ENCODE measurements at regions not wholly inside any gene's neighbourhood (a gene's known extent, or its start where the extent isn't known, plus 50 kb on each side); places are given as distances from the start of the nearest gene placed in this dataset.

- no peak for DNase-seq
These were observed 430.9 kb downstream of the IRX2 start for GRCh38 chr5:2320611-2321010.

- no peak for DNase-seq
These were observed 433.9 kb downstream of the IRX2 start for GRCh38 chr5:2317540-2317939.

GRCh38 chr5:2311851-2312250 lies 429.1 kb upstream of the IRX4 start:
- no peak for DNase-seq

- no peak for DNase-seq
These were observed 428.2 kb upstream of the IRX4 start for GRCh38 chr5:2310946-2311345.

- no peak for DNase-seq
These were observed 424.9 kb upstream of the IRX4 start for GRCh38 chr5:2307631-2308030.

- DNase-seq = no peak
These were observed 424.0 kb upstream of the IRX4 start for GRCh38 chr5:2306711-2307110.

- no peak for DNase-seq
These were observed 420.8 kb upstream of the IRX4 start for GRCh38 chr5:2303431-2304100.

- DNase-seq = no peak
These were observed 419.4 kb upstream of the IRX4 start for GRCh38 chr5:2302169-2302568.

- no peak for DNase-seq
These were observed 418.3 kb upstream of the IRX4 start for GRCh38 chr5:2300861-2301574.

GRCh38 chr5:2300421-2300820 lies 417.7 kb upstream of the IRX4 start:
- no peak for DNase-seq

GRCh38 chr5:2299388-2300220 lies 416.9 kb upstream of the IRX4 start:
- DNase-seq = no peak

GRCh38 chr5:2298781-2299180 lies 416.1 kb upstream of the IRX4 start:
- no peak for DNase-seq

- DNase-seq = no peak
These were observed 415.3 kb upstream of the IRX4 start for GRCh38 chr5:2297991-2298390.

GRCh38 chr5:2295476-2295875 lies 412.8 kb upstream of the IRX4 start:
- no peak for DNase-seq

GRCh38 chr5:2293906-2294305 lies 411.2 kb upstream of the IRX4 start:
- DNase-seq = no peak

- DNase-seq = no peak
These were observed 408.6 kb upstream of the IRX4 start for GRCh38 chr5:2291146-2291840.

- DNase-seq = no peak
These were observed 406.7 kb upstream of the IRX4 start for GRCh38 chr5:2289380-2289779.

GRCh38 chr5:2288968-2289367 lies 406.2 kb upstream of the IRX4 start:
- no peak for DNase-seq

GRCh38 chr5:2288466-2288865 lies 405.7 kb upstream of the IRX4 start:
- DNase-seq = no peak

GRCh38 chr5:2286250-2286649 lies 403.5 kb upstream of the IRX4 start:
- no peak for DNase-seq

GRCh38 chr5:2284678-2285077 lies 402.0 kb upstream of the IRX4 start:
- DNase-seq = no peak

- DNase-seq = no peak
These were observed 400.8 kb upstream of the IRX4 start for GRCh38 chr5:2283481-2284045.

- no peak for DNase-seq
These were observed 400.2 kb upstream of the IRX4 start for GRCh38 chr5:2282893-2283292.

Data from activated CD4-positive, CD25-positive, alpha-beta regulatory T cell (primary cell).